ENCODE measurements at regions not wholly inside any gene's neighbourhood (a gene's known extent, or its start where the extent isn't known, plus 50 kb on each side); places are given as distances from the start of the nearest gene placed in this dataset.
A peak's percentile ranks its signal among the peaks of the same experiment; 100 is the strongest.

DNA sequence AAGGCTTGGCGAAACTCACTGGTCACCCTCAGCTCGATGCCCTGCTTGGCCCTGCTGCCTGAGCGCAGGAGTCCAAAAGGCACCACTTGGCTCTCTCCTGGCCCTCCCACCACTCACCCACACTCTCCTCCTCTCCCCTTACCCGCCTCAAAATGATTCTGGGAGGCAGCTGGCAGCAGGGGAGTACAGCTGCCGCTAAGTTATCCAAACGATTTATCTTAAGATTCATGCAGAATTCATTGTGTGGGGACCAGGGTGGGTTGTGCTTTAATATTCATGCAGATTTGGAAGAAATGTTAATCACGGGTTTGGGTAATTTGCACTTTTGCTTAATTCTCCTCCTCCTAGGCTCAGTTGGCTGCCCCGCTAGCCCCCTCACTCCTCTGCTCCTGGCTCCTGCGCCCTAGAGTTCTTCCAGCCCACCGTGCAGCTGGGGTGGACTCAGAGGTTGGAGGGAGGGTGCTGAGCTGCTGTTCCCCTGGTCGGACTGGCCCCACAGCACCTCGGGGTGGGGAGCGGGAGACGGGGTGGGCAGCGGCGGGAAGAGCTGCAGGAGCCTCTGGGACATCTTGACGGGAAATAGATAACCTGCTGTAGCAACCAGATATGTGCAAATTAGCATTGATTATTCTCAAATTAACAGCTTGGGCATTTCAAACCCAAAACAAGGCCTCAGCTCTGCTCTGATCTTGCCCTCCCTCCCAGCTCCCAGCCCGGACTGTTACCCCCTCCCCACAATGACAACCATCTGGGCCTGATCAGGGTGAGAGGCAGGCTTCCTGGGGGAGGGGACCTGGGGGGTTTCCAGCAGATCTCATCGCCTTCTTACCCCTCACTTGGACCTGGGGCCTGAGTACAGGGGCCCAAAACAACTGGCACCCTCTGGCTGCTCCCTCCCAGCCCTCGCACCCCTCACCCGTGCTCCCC, 122.6 kb upstream of the RPL38 start:
- no peak for DNase-seq (ENCODE audit: low read depth in 2 of 2)

DNA sequence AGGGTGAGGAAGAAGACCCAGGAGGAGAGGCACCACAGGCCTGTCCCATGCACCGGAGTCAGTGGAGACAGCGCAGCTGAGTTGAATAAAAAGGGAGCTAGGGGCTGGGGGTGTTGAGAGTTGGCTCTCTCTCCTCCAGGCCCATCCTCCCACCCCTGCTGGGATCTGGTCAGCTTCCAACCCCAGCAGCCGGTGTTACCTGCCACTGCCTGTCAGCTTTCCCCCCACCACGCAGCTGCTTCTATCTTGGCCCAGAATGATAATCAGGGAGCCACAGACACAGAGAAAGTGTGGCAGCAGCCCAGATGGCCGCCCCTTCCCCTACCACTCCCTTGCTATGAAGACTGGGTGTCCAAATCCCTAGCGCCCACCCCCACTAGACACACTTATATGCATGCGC, 120.6 kb upstream of the RPL38 start:
- no peak for DNase-seq (ENCODE audit: low read depth in 2 of 2)

GRCh38 chr17:74083321-74083720, 120.2 kb upstream of the RPL38 start:
- no peak for DNase-seq (ENCODE audit: low read depth in 2 of 2)

- no peak for DNase-seq (ENCODE audit: low read depth in 2 of 2)
These were observed 118.0 kb upstream of the RPL38 start for GRCh38 chr17:74085434-74085833.

DNA sequence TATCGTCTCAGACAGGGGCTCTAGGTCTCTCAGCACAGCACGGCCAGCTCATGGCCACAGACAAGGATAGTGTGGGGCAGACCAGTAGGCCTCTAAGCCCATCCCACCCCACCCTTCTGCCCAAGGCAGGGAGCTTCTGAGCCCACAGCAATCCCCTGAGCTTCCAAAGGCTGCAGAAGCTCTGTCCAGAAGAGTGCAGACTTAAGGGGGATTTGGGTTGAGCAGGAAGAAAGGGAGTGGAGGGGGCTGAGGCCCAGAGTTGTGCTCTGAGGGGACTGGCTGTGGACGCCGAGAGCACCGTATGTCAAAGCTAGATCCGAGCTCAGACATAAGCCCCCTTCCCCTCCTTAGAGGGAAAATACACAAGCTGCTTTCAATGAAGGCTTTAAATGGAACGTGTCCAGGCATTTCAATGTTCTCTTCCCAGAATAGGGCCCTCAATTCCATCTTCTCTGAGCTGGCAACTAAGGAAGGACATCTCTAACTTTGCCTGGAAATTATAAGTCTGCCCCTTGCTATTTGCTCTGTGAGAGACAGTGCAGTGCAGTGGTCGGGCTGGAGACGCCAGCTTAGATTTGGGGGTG, 116.4 kb upstream of the RPL38 start:
- DNase-seq (ENCODE audit: low read depth in 2 of 2): no peak

DNA sequence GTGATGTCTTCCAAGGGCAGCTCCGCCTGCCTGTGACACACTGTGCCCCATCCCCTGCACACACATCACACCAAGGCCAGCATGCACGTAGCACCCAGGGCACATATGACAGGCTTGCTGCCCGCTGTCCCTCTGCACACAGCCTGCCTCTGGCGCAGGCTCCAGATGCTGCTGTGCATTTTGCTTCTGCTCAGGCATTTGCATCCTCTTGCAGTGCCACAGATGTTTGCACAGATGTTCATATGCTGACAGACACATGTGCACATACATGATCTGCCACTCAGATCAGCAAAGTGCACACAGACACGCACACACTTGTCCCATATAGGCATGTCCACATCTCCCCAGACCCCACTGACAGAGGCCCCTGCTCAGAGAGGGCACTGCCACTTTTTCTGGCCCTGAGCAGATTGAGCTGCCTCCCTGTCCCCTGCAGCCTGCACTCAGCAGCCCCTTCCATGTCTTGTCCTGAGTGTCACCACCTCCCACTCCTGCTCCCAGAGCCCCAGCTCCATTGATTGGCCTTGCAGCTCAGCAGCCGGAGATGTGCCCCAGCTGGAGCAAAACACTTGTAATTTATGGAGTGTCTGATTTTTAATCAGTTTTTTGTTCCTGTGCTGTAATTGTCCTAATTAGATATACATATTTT, 115.1 kb upstream of the RPL38 start:
- DNase-seq (ENCODE audit: low read depth in 2 of 2): no peak

GRCh38 chr17:74088934-74089329, 114.5 kb upstream of the RPL38 start:
- no peak for DNase-seq (ENCODE audit: low read depth in 2 of 2)

DNA sequence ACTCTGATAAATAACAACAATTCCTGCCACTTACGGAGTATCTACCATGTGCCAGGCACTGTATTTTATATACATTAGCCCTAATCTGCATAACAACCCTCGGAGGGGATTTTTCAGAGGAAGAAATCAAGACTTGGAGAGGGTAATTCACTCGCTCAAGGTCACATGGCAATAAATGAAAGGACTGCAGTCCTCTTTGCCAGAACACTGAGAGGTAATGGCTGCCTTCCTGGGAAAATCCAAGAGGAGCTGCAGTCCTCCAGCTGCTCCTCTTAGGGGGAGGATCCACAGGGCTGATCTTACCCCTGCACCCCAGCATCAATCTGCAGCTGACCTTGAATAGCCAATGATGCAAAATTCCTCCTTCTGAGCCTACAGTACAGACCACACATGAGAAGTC, 114.1 kb upstream of the RPL38 start:
- DNase-seq (ENCODE audit: low read depth in 2 of 2): no peak

GRCh38 chr17:74089869-74090464, 113.5 kb upstream of the RPL38 start:
- DNase-seq (ENCODE audit: low read depth in 2 of 2): peak in 1 of 2 donors; percentile 4

- no peak for DNase-seq (ENCODE audit: low read depth in 2 of 2)
These were observed 108.8 kb upstream of the RPL38 start for GRCh38 chr17:74094651-74095050.

- no peak for DNase-seq (ENCODE audit: low read depth in 2 of 2)
These were observed 107.0 kb upstream of the RPL38 start for GRCh38 chr17:74096456-74096855.

- DNase-seq (ENCODE audit: low read depth in 2 of 2): no peak
These were observed 105.9 kb upstream of the RPL38 start for GRCh38 chr17:74097450-74098135.

DNA sequence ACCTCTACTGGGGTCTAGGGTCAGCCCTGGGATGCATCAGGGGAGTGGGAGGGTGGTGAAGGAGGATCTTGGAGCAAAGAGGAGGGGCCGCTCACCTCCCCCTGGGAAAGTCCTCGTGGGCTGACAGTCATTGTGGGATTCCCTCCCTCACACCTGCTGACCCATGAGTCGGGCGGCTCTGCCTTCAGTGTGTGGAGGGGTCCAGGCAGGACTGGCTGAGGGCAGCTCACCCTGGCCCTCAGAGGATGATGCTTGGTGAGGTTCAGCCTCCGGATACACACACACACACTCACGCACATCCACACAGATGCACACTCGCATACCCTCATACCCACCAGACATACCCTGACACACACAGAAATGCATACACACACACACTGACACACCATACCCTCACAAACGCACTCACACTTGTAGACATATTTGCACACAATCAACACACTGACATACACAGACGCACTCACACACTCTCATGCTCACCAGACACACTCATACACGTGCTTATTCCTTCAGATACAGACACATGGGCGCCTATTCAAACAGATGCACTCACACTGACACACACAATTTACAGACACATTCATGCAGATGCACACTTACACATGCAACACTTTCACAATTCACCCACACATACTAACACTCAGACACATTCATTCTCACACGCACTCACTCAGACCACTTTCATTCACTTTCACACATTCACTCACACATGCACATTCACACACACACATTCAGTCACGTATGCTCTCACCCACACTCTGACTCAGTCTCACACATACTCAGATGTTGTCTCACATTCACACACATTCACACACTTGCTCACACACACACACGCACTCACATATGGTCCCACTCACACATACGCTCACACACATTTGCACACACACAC, 105.1 kb upstream of the RPL38 start:
- DNase-seq (ENCODE audit: low read depth in 2 of 2): no peak

DNA sequence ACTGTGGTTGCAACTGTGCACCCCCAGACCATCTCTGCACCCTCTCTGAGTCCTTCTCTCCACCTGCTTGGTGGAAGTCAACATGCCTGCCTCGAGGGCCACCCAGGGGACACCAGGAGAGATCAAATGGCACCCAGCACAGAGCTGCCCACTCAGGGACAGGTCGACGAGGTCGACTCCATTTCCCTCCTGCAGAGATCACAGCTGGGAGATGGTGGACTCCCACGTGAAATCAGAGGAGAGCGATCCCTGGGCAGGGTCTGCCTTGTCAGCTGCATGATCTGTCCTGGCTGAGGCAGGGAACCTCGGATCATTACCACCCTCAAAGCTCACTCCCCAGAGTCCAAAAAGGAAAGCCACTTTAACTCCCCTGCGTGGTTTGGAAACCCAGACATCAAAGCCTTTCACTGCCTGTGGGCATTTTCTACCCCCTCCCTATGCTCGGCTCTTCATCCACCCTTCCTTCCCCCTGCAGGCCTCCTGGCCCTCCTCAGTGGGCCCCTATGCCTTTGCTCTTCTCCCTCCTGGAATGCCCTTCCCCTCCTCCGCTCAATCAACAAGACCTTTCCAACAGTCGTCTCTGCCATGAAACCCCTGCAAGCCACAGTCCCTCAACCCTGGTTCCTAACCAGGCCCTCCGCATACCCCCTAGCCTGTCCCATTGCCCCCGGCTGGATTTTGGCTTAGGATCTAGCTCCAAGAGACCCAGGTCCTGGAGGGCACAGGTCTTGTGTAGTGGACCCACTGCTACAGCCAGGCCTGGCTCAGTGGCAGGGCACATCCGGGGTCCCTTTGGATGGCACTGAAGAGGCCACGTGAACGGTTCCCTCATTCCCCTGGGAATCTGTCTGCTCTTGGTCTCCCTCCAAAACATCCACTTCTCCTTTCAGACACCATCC, 103.8 kb upstream of the RPL38 start:
- no peak for DNase-seq (ENCODE audit: low read depth in 2 of 2)

- no peak for DNase-seq (ENCODE audit: low read depth in 2 of 2)
These were observed 98.6 kb upstream of the RPL38 start for GRCh38 chr17:74104921-74105320.

DNA sequence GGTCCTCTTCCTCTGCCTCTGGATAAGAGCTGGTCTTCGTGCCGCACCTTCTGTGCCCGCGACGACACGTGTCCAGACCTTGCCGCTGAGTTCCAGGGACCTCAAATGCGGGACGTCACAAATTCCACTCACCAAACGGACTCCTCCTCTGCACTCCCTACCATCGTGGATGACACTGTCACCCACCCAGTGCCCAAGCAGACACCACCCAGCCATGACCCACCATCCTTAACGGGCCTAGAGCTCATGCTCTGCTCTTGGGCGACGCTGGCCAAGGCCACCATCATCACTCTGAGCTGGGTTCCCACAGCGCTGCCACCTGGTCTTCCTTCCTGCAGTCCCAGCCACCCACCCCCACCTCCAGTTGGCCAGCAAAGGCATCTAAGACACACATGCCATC, 96.4 kb upstream of the RPL38 start:
- DNase-seq (ENCODE audit: low read depth in 2 of 2): no peak

DNA sequence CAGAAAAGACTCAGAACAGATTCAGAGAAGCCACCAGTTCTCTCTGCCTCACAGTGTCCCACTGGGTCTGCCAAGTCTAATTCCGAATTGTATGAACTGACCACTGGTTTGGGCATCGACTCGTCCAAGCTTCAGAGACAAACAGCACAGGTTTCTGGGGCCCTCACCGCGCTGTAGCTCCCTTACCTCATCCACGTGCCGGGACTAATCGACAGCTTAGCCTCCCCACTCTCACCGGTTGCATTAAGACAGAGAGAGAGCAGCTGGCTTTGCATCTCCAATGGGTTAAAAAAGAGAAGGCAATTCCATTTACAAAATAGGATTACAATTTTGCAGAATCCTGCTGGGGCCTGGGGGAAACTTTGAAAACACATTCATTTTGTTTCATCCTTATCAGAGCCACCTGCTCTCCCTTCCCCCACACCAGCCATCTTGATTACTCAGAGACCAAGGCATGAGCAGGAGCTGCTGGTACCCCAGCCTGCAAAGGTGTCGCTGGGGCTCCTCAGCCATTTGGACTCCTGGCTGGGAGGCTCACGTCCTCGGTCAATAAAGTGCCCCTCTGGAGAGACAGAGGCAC, 95.3 kb upstream of the RPL38 start:
- no peak for DNase-seq (ENCODE audit: low read depth in 2 of 2)

GRCh38 chr17:74110467-74110866, 93.0 kb upstream of the RPL38 start:
- no peak for DNase-seq (ENCODE audit: low read depth in 2 of 2)

- DNase-seq (ENCODE audit: low read depth in 2 of 2): no peak
These were observed 90.2 kb upstream of the RPL38 start for GRCh38 chr17:74113326-74113725.

Measured in stimulated activated CD4-positive, alpha-beta T cell treated with anti-CD3 and anti-CD28 coated beads, Interleukin-1b, Interleukin-23, amount 100 ng/mL, for 1 hour (primary cell).